ENCODE measurements at regions not wholly inside any gene's neighbourhood (a gene's known extent, or its start where the extent isn't known, plus 50 kb on each side); places are given as distances from the start of the nearest gene placed in this dataset.

GRCh38 chr2:11044201-11044600, 111.1 kb upstream of the SLC66A3 start:
- DNase-seq (ENCODE audit: low read depth): no peak

GRCh38 chr2:11045294-11045693, 110.0 kb upstream of the SLC66A3 start:
- no peak for DNase-seq (ENCODE audit: low read depth)

- no peak for DNase-seq (ENCODE audit: low read depth)
Observed at GRCh38 chr2:11048335-11049008, 106.8 kb upstream of the SLC66A3 start.

GRCh38 chr2:11050565-11050964, 104.7 kb upstream of the SLC66A3 start:
- DNase-seq (ENCODE audit: low read depth): no peak

GRCh38 chr2:11051280-11051679, 104.0 kb upstream of the SLC66A3 start:
- DNase-seq (ENCODE audit: low read depth): no peak

- DNase-seq (ENCODE audit: low read depth): no peak
Observed at GRCh38 chr2:11053546-11053945, 101.7 kb upstream of the SLC66A3 start.

- DNase-seq (ENCODE audit: low read depth): no peak
Observed at GRCh38 chr2:11054783-11055678, 100.2 kb upstream of the SLC66A3 start.

GRCh38 chr2:11055679-11056215, 99.5 kb upstream of the SLC66A3 start:
- DNase-seq (ENCODE audit: low read depth): no peak

GRCh38 chr2:11056614-11057013, 98.7 kb upstream of the SLC66A3 start:
- DNase-seq (ENCODE audit: low read depth): peak; percentile 92

GRCh38 chr2:11057031-11057430, 98.2 kb upstream of the SLC66A3 start:
- DNase-seq (ENCODE audit: low read depth): no peak

- DNase-seq (ENCODE audit: low read depth): no peak
Observed at GRCh38 chr2:11058129-11058528, 97.1 kb upstream of the SLC66A3 start.

- DNase-seq (ENCODE audit: low read depth): no peak
Observed at GRCh38 chr2:11060376-11061169, 94.7 kb upstream of the SLC66A3 start.

- no peak for DNase-seq (ENCODE audit: low read depth)
Observed at GRCh38 chr2:11065833-11066485, 89.3 kb upstream of the SLC66A3 start.

GRCh38 chr2:11067221-11068078, 87.8 kb upstream of the SLC66A3 start:
- DNase-seq (ENCODE audit: low read depth): no peak

- DNase-seq (ENCODE audit: low read depth): no peak
Observed at GRCh38 chr2:11068079-11068741, 87.1 kb upstream of the SLC66A3 start.

GRCh38 chr2:11068856-11069526, 86.3 kb upstream of the SLC66A3 start:
- DNase-seq (ENCODE audit: low read depth): no peak

GRCh38 chr2:11069566-11070185, 85.6 kb upstream of the SLC66A3 start:
- no peak for DNase-seq (ENCODE audit: low read depth)

- DNase-seq (ENCODE audit: low read depth): peak; percentile 35
Observed at GRCh38 chr2:11071211-11071610, 84.1 kb upstream of the SLC66A3 start.

GRCh38 chr2:11071939-11072338, 83.3 kb upstream of the SLC66A3 start:
- no peak for DNase-seq (ENCODE audit: low read depth)

Data from Daoy (cell line).